Astrocyte (in vitro differentiated cells and primary cell): ENCODE measurements at regions not wholly inside any gene's neighbourhood (a gene's known extent, or its start where the extent isn't known, plus 50 kb on each side); places are given as distances from the start of the nearest gene placed in this dataset.

Experiments
- DNase-seq: peaks from one replicate; pipeline ENCODE4 v3.0.0-alpha.2; 2010; ENCODE audit warnings: low read depth
- FAIRE-seq: peaks from 2 replicates; lab custom pipeline; 2011; peaks lifted over from hg19 to GRCh38; lab: Jason Lieb, UNC
- H2AFZ ChIP-seq: 2 replicates; pipeline ENCODE4 v1.6.0; 2012; ENCODE audit warnings: low read depth, low read length, inconsistent platforms
- H3K27ac ChIP-seq: 2 replicates; pipeline ENCODE4 v1.5.1; 2011; ENCODE audit warnings: low read depth, low read length, inconsistent platforms
- H3K27me3 ChIP-seq: 2 replicates; pipeline ENCODE4 v1.6.0; 2011; ENCODE audit warnings: low read length, inconsistent platforms; ENCODE audit not compliant: insufficient read depth
- H3K36me3 ChIP-seq: 2 replicates; pipeline ENCODE4 v1.5.1; 2011; ENCODE audit warnings: low read length, inconsistent platforms; ENCODE audit not compliant: insufficient read depth
- H3K4me1 ChIP-seq: 2 replicates; pipeline ENCODE4 v1.5.1; 2011; ENCODE audit warnings: low read length, inconsistent platforms; ENCODE audit not compliant: insufficient read depth
- H3K4me2 ChIP-seq: 2 replicates; pipeline ENCODE4 v1.6.0; 2012; ENCODE audit warnings: low read length, inconsistent platforms
- H3K4me3 ChIP-seq: 2 replicates; pipeline ENCODE4 v1.5.1; 2011; ENCODE audit warnings: low read depth, mild to moderate bottlenecking, low read length, inconsistent platforms; ENCODE audit not compliant: insufficient read depth
- H3K79me2 ChIP-seq: 2 replicates; pipeline ENCODE4 v1.6.0; 2012; ENCODE audit warnings: mild to moderate bottlenecking, low read length, inconsistent platforms; ENCODE audit not compliant: insufficient read depth
- H3K9ac ChIP-seq: 2 replicates; pipeline ENCODE4 v1.6.0; 2012; ENCODE audit warnings: mild to moderate bottlenecking, low read length, inconsistent platforms
- H3K9me3 ChIP-seq: 2 replicates; pipeline ENCODE4 v1.5.1; 2012; ENCODE audit warnings: low read depth, mild to moderate bottlenecking, low read length, inconsistent platforms; ENCODE audit not compliant: insufficient read depth
- H4K20me1 ChIP-seq: 2 replicates; pipeline ENCODE4 v1.6.0; 2012; ENCODE audit warnings: low read length, inconsistent platforms; ENCODE audit not compliant: insufficient read depth
- H3K27ac Mint-ChIP-seq: one replicate; pipeline ENCODE4 v1.8.0; 2021; ENCODE audit warnings: mild to moderate bottlenecking, mixed read lengths; ENCODE audit not compliant: unreplicated experiment
- H3K27me3 Mint-ChIP-seq: one replicate; pipeline ENCODE4 v1.8.0; 2021; ENCODE audit warnings: low read depth, mixed read lengths; ENCODE audit not compliant: unreplicated experiment
- H3K36me3 Mint-ChIP-seq: one replicate; pipeline ENCODE4 v1.8.0; 2021; ENCODE audit warnings: low read depth, mixed read lengths; ENCODE audit not compliant: unreplicated experiment
- H3K4me1 Mint-ChIP-seq: one replicate; pipeline ENCODE4 v1.8.0; 2021; ENCODE audit warnings: low read depth, mixed read lengths; ENCODE audit not compliant: unreplicated experiment
- H3K4me3 Mint-ChIP-seq: one replicate; pipeline ENCODE4 v1.8.0; 2021; ENCODE audit warnings: mild to moderate bottlenecking, moderate library complexity, mixed read lengths; ENCODE audit not compliant: unreplicated experiment
- H3K9me3 Mint-ChIP-seq: one replicate; pipeline ENCODE4 v1.8.0; 2021; ENCODE audit warnings: mild to moderate bottlenecking, mixed read lengths; ENCODE audit not compliant: unreplicated experiment
- CTCF ChIP-seq: IDR thresholded peaks from 2 replicates; pipeline ENCODE4 v1.5.1; 2011; ENCODE audit warnings: low read depth, mild to moderate bottlenecking, inconsistent platforms, low read length, moderate library complexity; ENCODE audit not compliant: insufficient read depth
- EZH2 ChIP-seq: IDR thresholded peaks from 2 replicates; pipeline ENCODE4 v1.6.1; 2012; ENCODE audit warnings: mild to moderate bottlenecking, low read length, inconsistent platforms; ENCODE audit not compliant: insufficient read depth

- DNase-seq, result no peak
- TF ChIP-seq CTCF, result no peak
- TF ChIP-seq EZH2, result no peak
- H3K27ac ChIP-seq, result no peak overlapping the region
Observed at GRCh38 chr2:19000776-19001175, 357.6 kb downstream of the OSR1 start.

DNA sequence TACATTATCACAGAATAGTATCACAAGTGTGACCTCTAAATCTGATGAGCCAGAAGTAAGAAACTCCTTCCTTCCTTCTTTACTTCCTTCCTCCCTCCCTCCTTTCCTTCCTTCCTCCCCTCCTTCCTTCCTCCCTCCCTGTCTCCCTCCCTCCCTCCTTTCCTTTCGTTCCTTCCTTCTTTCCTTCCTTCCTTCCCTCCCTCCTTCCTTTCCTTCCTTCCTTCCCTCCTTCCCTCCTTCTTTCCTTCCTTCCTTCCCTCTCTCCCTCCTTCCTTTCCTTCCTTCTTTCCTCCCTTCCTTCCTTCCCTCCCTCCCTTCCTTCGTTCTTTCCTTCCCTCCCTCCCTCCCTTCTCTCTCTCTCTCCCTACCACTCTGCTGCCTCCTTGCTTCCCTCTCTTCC is 359.2 kb downstream of the OSR1 start:
- no peak overlapping the region for H3K4me2 ChIP-seq
- H3K4me3 Mint-ChIP-seq, result no peak overlapping the region
- H3K79me2 ChIP-seq, result no peaks in the 10 kb centered on the region
- H3K4me1 Mint-ChIP-seq, result no peaks in the 10 kb centered on the region
- no peak overlapping the region for H2AFZ ChIP-seq
- H3K9ac ChIP-seq, result no peak overlapping the region
- H3K27me3 ChIP-seq, result no peaks in the 10 kb centered on the region
- H3K36me3 ChIP-seq, result no peaks in the 10 kb centered on the region
- no peaks in the 10 kb centered on the region for H3K9me3 ChIP-seq
- H3K27ac ChIP-seq, result no peak overlapping the region
- DNase-seq (no peak), FAIRE-seq (no peak)
- H3K27ac Mint-ChIP-seq, result no peak overlapping the region
- H3K9me3 Mint-ChIP-seq, result no peaks in the 10 kb centered on the region
- H3K4me3 ChIP-seq, result no peak overlapping the region
- no peaks in the 10 kb centered on the region for H3K4me1 ChIP-seq
- H3K27me3 Mint-ChIP-seq, result peaks cover 5% of the 10 kb centered on the region
- H3K36me3 Mint-ChIP-seq, result no peaks in the 10 kb centered on the region
- H4K20me1 ChIP-seq, result no peaks in the 10 kb centered on the region
- TF ChIP-seq EZH2 (no peak), CTCF (no peak)

More at GRCh38 chr2:19000776-19001175, 357.6 kb downstream of the OSR1 start:
- Histone ChIP-seq H3K79me2 (no peaks in the 10 kb centered on the region), H3K4me1 (no peaks in the 10 kb centered on the region), H4K20me1 (no peaks in the 10 kb centered on the region), H3K4me2 (no peak overlapping the region), H2AFZ (no peak overlapping the region), H3K9me3 (no peaks in the 10 kb centered on the region), H3K9ac (no peak overlapping the region), H3K36me3 (no peaks in the 10 kb centered on the region), H3K27me3 (no peaks in the 10 kb centered on the region), H3K4me3 (no peak overlapping the region)
- H3K27ac Mint-ChIP-seq, result no peak overlapping the region
- H3K4me3 Mint-ChIP-seq, result no peak overlapping the region
- H3K4me1 Mint-ChIP-seq, result no peaks in the 10 kb centered on the region
- peaks cover 5% of the 10 kb centered on the region for H3K27me3 Mint-ChIP-seq
- FAIRE-seq, result no peak
- H3K36me3 Mint-ChIP-seq, result no peaks in the 10 kb centered on the region
- no peaks in the 10 kb centered on the region for H3K9me3 Mint-ChIP-seq

GRCh38 chr2:18998491-18998890 is 359.9 kb downstream of the OSR1 start:
- H2AFZ ChIP-seq, result no peak overlapping the region
- no peak for DNase-seq
- H3K36me3 ChIP-seq, result no peaks in the 10 kb centered on the region
- H3K4me3 ChIP-seq, result no peak overlapping the region
- FAIRE-seq, result no peak
- H3K4me2 ChIP-seq, result no peak overlapping the region
- Mint-ChIP-seq H3K4me1 (no peaks in the 10 kb centered on the region), H3K36me3 (no peaks in the 10 kb centered on the region), H3K27ac (no peak overlapping the region), H3K27me3 (peaks cover 5% of the 10 kb centered on the region), H3K4me3 (no peak overlapping the region), H3K9me3 (no peaks in the 10 kb centered on the region)
- no peak overlapping the region for H3K27ac ChIP-seq
- no peaks in the 10 kb centered on the region for H3K4me1 ChIP-seq
- H3K9me3 ChIP-seq, result no peaks in the 10 kb centered on the region
- H3K9ac ChIP-seq, result no peak overlapping the region
- no peaks in the 10 kb centered on the region for H4K20me1 ChIP-seq
- H3K79me2 ChIP-seq, result no peaks in the 10 kb centered on the region
- H3K27me3 ChIP-seq, result no peaks in the 10 kb centered on the region
- TF ChIP-seq EZH2 (no peak), CTCF (no peak)
